Esophagus muscularis mucosa (tissue), 3 donors: ENCODE measurements at regions not wholly inside any gene's neighbourhood (a gene's known extent, or its start where the extent isn't known, plus 50 kb on each side); places are given as distances from the start of the nearest gene placed in this dataset.

Experiments used
- POLR2A ChIP-seq: fragments of 450-650 bp; IDR thresholded peaks from one replicate; pipeline ENCODE4 v1.6.1; 2017; ENCODE audit warnings: antibody characterized with exemption, moderate library complexity, mild to moderate bottlenecking, low read depth
- TF ChIP-seq, protein P1 (sequence below), 3 experiments: fragments of 200-600 bp in 2 of 3; fragments of 450-650 bp in 1 of 3; sonication (generic) in 2 of 3; IDR thresholded peaks; one replicate each; pipeline ENCODE4 v1.5.1; 2017 to 2019; ENCODE audit warnings: antibody characterized with exemption in 3 of 3, mild to moderate bottlenecking in 2 of 3, moderate library complexity in 1 of 3

GRCh38 chr17:27218719-27219488 lies 75.0 kb upstream of the WSB1 start:
- TF ChIP-seq, protein P1, sequence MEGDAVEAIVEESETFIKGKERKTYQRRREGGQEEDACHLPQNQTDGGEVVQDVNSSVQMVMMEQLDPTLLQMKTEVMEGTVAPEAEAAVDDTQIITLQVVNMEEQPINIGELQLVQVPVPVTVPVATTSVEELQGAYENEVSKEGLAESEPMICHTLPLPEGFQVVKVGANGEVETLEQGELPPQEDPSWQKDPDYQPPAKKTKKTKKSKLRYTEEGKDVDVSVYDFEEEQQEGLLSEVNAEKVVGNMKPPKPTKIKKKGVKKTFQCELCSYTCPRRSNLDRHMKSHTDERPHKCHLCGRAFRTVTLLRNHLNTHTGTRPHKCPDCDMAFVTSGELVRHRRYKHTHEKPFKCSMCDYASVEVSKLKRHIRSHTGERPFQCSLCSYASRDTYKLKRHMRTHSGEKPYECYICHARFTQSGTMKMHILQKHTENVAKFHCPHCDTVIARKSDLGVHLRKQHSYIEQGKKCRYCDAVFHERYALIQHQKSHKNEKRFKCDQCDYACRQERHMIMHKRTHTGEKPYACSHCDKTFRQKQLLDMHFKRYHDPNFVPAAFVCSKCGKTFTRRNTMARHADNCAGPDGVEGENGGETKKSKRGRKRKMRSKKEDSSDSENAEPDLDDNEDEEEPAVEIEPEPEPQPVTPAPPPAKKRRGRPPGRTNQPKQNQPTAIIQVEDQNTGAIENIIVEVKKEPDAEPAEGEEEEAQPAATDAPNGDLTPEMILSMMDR (IDR thresholded peaks at IDR 0.05), result no peak
- no peak for TF ChIP-seq POLR2A
